Stimulated activated CD4-positive, alpha-beta T cell treated with anti-CD3 and anti-CD28 coated beads, Interleukin-2, amount 100 ng/mL, for 48 hours (primary cell): ENCODE measurements at regions not wholly inside any gene's neighbourhood (a gene's known extent, or its start where the extent isn't known, plus 50 kb on each side); places are given as distances from the start of the nearest gene placed in this dataset.
"Not testable (repeated sequence)": the region's sequence is repeated elsewhere in the genome, so short reads cannot be mapped to it uniquely, and the experiment has no call there.

Source experiments
- DNase-seq, 2 donors: peaks; one replicate each; pipeline ENCODE4 v3.0.0-alpha.2; 2020

DNA sequence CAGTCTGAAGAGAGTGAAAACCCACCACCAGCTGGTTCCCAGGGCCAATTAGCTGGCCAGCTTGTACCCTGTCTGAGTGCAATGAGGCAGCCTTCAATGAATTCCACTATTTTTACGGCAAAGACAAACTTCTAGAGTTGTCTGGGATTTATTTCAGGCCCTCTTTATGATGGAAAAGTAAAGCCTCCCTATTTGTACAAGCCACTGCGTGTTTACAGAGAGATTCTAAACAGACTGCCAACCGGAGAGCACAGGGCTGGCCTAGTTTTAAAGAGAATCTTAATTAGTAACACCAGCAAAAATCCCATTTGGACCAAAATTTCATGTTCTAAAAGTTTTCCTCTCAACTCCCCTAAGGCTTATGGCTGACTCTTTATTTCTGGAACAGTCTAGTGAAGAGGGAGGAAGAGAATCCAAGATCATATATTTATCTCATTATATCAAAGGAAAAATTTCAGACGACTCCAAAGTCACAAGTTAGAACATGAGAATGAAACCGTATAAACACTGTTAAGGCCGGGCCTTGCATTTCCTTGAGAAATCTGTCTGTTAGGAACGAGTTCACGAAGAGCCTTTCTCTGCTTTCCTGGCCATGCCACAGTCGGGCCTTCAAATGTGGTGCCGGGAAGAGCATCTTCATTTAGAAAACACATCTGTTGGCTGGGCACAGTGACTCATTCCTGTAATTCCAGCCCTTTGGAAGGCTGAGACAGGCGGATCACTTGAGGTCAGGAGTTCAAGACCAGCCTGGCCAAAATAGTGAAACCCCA, 724.6 kb upstream of the NRP1 start:
- no peak for DNase-seq

DNA sequence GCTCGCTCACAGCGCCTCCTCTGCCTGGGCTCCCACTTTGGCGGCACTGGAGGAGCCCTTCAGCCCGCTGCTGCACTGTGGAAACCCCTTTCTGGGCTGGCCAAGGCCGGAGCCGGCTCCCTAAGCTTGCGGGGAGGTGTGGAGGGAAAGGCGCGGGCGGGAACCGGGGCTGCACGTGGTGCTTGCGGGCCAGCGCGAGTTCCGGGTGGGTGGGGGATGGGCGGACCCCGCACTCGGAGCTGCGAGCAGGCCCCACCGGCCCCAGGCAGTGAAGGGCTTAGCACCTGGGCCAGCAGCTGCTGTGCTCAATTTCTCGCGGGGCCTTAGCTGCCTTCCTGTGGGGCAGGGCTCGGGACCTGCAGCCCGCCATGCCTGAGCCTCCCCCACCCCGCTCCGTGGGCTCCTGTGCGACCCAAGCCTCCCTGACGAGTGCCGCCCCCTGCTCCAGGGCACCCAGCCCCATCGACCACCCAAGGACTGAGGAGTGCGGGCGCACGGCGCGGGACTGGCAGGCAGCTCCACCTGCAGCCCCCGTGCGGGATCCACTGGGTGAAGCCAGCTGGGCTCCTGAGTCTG, 721.0 kb upstream of the NRP1 start:
- not testable (repeated sequence) for DNase-seq

DNA sequence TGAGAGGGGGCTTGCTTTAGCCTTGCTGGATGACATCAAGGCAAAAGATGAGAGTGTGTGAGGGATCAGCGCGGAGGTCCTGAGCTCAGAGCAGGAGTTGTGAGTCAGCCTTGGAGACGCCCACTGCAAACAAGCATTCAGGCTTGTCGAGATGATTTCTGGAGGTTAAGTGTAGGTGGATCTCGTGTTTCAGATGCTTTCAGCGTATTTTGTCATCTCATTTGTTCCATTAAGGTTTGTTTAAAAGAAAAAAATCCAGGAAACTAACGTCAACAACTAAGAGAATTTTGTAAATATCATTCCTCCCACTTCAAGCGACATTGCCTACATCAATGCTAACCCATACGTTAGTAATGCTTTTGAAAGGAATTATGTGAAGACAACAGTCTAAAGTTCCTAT, 715.4 kb upstream of the NRP1 start:
- DNase-seq = peak in 1 of 2 donors; percentile 13

DNA sequence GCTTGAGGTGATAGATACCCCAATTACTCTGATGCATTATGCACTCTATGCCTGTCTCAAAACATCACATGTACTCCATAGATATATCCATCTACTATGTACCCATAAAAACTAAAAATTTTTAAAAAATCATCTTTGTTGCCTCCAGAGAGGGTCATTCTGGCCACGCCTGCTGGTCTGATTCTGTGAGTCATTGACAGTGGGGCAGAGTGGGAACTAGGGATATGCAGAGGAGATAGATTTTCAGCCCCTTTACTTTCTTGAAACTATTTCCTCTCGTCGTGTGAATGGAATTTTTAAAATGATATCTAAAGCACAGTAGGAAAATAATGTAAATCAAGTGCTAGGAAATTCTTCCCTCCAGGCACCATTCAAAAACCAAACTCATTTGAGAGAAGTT, 715.0 kb upstream of the NRP1 start:
- no peak for DNase-seq

DNA sequence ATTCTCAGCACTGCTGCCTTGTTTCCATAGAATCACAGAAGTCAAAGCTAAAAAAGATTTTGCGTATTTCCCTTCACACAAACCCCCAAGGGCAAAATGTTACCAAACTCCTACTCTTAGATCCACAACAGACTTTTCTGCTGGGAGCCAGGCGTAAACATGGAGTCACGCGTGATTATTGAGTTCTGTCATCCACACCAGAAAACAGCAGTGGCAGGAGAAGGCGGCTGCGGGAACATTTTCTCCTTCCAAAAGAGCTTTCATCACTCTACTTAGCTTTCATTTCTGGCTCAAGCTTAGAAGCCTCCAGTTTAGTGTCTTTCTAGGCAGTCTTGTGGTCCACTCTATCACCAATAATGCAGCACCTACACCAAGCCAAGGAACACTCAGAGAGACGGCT, 712.9 kb upstream of the NRP1 start:
- no peak for DNase-seq

DNA sequence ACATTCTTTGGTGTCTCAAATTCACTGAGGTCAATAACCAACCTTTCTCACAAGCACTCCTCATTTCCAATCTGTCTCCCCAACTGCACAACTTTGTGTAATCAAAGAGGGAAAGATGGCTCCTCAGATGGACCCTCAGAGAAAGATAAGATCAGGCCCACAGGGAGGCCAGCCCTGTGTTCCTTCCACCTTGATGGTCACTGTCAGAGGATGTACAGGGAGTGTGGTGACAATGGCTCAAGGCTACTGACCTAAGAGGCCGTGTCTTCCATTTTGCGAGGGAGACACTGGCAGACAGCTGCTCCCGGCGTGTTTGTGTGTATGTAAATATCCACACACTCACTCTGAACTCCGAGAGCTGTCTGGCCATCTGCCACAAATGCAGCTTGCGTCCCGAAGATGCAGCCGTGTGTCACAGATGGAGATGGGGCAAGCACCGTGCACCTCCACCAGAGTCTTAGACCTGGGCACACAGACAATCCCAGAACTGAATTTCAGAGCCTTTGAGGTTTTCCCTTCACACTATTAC, 712.1 kb upstream of the NRP1 start:
- DNase-seq = no peak

DNA sequence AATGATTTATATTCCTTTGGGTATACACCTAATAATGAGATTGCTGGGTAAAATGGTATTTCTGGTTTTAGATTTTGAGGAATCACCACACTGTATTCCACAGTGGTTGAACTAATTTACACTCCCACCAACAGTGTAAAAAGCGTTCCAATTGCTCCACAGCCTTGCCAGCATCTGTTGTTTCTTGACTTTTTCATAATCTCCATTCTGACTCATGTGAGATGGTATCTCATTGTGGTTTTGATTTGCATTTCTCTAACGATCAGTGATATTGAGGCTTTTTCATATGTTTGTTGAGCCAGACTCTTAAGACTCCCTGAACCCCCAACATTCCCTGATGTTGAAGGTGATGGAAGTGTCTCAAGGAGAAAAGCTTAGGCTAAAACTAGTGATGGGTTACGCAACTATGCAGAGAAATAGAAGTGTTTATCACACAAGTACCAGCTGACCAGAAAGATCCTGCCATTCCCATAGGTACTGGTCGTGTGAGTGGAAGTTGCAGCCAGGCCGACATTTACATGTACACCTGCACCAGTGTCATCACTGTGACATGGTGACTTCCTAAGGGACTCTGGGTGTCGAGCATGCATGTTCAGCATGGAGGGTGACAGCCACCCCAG, 711.2 kb upstream of the NRP1 start:
- no peak for DNase-seq

DNA sequence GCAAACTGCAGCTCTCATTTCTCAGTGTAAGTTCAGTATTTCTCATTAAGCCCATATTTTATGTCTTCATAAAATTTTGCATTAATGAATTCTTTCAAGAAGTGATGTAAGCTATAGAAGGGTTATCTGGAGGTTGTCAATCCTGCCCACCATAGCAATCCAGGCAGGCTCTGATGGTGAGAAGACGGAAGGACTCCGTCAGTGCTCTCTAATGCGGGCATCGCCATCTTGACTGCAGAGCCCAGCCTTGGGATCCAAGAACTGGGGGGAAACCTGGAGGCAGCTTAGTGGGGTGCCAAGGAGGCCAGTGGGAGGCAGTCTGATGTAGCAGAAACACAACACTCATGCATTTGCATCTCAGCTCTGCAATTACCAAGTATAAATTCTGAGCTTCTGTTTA, 707.4 kb upstream of the NRP1 start:
- no peak for DNase-seq

DNA sequence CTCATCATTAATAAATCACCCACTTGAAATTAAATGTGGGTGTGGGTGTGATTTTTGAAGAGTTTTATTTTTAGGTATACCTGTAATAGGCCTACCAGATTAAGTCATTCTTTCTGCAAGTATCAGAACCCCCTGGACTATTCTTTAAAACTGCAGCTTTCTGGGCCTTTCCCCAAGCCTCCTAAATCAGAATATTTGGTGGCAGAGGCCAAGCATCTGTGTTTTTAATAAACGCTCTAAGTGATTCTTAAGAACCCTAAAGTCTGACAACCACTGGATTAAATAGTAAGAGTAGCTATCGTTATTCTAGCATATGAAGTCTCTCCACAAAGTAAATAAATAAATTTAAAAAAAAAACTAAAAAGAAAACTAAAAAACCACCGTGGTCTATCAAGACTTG, 703.0 kb upstream of the NRP1 start:
- DNase-seq = no peak

DNA sequence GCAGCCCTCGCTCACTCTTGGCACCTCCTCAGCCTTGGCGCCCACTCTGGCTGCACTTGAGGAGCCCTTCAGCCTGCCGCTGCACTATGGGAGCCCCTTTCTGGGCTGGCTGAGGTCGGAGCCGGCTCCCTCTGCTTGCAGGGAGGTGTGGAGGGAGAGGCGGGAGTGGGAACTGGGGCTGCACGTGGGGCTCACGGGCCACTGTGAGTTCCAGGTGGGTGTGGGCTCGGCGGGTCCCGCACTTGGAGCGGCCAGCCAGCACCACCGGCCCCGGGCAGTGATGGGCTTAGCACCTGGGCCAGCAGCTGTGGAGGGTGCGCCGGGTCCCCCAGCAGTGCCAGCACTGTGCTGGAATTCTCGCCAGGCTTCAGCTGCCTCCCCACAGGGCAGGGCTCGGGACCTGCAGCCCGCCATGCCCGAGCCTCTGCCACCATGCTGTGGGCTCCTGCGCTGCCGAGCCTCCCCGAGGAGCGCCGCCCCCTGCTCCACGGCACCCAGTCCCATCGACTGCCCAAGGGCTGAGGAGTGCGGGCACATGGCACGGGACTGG, 700.8 kb upstream of the NRP1 start:
- not testable (repeated sequence) for DNase-seq

DNA sequence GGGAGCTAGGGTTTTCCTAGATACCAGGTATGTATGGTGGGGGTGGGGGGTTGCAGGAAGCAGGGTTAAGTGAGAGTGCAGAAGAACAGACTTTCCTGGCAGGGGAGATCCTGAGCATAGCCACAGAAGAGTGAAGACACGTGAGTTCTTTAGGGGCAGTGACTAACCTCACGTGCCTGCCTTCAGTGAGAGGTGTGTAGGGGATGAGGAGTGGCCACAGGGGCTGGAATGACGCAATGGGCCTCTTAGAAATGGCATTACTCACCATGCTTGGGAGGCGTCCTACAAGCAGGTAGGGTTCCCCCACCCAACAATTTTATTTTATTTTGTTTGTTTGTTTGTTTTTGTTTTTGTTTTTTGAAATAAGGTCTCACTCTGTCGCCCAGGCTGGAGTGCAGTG, 698.6 kb upstream of the NRP1 start:
- no peak for DNase-seq

DNA sequence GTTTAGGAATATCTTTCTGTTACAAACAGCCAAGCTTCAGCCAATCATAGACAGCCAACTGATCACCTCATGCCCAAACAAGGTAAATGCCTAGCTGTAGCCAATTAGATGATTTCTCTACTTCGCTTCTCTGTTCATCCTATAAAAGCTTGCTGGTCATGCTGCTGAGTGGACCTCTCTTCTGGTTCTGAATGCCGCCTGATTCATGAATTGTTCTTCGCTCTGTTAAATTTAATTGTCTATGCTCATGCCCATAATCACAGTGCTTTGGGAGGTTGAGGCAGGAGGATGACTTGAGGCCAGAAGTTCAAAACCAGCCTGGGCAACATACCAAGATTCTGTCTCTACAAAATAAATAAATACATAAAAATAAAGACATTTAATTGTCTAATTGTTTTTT, 698.1 kb upstream of the NRP1 start:
- DNase-seq = no peak

DNA sequence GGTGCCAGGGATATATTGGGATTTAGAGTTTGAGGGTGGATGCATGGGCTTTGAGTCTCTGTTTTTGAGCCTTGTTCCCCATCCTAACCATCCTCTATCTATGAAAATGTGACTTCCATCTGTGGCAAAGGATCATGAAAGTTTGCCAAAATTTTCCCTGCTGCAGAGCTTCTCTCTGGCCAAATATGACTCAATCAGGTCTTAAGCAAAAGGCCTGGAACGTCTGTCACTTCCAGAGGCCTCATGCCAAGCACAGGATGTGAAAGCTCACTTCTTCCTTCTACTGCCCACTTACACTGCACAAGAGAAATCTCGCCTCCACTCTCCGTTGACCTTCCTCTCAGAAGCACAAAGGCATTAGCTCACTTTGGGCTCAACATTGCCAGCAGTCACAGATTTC, 696.9 kb upstream of the NRP1 start:
- no peak for DNase-seq

DNA sequence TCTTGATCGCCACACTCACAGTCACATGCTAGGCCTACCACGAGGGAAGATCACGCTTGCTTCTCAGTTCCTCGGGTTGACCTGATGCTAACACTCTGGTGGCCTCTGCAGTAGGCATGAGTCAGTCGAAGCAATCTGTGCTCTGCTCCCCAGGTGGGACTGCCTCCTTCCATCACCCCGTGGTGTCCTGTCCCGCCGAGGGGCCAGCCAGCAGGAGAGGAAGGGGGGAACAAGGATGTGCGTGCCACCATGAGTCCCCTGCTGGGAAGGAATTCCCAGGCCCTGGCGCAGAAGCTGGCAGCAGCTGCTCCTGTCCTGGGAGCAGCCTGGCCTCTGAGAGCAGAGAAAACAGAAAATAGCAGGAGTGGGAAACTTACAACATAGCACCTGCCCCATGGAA, 695.0 kb upstream of the NRP1 start:
- DNase-seq = no peak

DNA sequence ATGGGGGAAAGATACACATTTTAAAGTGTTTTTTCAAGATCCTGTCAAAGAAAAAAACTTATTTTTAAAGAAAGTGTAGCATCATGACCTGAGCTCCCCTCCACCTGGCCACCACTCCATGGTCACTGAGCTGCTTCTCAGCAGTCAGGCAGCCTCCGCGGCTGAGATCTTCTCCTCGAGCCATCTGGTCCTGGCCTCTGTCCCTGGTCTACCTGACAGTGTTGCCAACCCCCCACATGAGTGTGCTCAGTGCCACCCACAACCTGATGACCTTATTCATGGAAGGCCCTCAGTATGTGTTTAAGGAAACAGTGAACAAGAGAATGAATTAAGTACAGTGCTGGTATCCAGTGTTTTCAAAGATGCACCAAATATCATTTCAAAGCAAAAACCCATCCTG, 694.5 kb upstream of the NRP1 start:
- no peak for DNase-seq

DNA sequence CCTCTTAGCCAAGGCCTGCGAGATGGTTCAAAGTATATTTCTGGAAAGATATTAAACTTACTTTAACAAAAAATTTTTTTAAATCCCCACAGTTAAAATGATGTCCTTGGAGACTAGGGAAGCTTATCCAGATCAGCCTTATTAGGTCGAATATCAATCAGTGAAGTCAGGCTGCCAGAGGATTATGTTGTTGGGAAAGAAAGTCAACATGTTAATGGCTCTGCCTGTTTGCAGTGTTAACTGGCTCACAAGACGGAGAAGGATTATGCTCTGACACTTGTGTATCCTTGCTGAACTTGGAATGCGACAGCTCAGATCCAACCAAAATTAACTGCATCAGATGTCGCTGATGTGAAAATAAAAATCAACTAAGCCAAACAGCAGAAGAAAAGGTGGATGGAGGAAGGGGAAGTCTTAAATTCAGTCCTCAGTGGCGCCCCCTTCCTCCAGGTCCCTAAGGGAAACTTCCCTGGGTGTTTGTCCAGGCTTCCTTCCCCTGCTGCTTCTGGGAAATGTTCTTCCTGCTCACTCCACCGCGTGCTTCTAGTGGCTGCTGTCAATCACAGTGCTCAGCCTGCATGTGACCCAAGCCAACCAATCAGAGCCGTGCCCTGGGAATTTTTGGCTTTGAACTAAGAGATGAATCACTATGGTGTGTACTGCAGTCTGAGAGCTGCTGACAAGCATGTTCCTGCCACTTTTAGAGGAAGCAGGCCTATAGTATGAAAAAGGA, 690.4 kb upstream of the NRP1 start:
- no peak for DNase-seq

DNA sequence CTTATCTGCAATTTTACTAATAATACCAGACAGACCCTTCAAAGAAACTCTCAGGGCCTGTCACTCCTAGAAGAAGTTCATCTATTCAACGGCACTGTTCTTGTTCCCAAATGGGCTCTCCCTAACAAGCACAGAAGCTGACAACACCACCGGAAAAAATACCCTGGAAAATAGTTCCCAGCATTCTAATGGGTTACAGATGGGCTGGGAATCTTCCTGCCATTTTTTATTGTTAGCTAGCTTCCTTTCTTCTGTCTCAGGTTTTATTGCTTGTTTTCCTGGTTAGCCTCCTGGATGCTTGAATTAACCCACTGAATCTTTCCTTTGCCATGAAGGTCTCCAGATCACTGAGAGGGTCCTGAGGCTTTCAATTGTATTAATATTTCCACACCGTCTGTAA, 689.8 kb upstream of the NRP1 start:
- DNase-seq = no peak

DNA sequence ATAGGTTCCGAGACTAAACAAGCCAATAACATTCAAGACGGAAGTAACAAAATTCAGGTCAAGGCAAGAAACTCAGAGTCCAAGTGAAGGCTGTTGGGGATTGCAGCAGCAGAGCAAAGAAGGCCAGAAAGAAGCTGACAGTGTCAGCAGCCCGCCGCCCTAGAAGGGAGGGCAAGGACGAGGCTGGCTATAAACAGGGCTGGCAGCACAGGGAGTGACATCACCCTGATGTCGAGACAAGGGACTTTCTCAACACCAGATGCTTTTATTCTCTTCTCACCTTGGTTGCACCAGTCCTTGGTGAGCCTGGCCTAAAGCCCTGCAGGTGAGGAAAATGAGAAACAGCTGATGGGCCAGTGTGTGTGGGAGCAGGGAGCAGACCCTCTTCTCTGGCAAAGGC, 687.7 kb upstream of the NRP1 start:
- DNase-seq = no peak

DNA sequence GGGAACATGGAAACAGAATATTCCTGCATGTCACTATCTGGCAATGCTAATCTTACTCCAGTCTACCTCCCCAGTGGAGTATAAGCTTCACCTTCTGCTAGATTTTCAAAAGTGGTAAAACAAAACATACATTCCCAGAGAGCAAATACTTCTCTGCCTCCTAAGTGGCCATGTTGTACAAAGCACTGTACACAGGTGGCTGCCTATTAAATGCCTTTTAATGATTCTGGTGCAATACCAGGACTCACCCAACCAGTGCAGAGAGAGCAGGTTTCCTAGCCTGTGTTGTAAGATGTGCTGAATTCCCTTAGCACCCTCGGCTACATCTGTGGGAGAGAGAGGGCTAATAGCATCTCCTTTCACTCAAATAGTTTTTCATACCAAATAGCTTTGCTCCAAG, 684.3 kb upstream of the NRP1 start:
- no peak for DNase-seq

DNA sequence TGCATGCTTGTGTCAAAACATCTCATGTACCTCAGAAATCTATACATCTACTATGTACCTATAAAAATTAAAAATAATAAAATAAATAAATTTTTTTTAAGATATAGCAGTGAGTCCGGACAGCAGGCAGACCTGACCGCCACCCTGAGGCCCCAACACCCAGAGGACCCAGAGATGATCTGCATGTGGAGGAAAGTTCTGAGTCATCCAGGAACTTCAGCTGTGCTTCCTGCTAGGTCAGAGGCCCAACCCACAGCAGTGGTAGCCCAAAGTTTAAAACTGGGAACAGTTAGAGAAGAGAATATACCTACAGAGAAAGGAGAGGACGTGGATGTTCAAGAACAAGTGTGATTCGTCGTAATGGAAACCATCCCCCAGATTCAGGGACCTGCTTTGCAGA, 683.7 kb upstream of the NRP1 start:
- no peak for DNase-seq

DNA sequence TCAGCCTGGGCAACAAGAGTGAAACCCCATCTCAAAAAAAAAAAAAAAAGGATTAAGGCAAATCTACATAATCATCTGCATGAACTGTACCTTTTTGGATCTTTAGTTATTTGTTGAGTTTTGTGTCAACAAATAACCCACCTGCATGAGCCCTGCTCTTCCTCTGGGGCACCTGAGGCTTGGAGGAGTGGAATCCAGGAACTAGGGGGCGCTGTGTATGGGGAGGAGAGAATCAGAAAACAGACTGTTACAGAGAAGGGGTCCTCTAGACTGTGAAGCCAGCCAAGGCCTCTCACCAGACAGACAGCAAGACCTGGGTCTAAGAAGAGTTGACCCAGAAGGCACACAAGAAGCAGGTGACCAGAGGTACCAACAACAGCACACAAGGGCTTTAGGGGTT, 682.8 kb upstream of the NRP1 start:
- DNase-seq = no peak

DNA sequence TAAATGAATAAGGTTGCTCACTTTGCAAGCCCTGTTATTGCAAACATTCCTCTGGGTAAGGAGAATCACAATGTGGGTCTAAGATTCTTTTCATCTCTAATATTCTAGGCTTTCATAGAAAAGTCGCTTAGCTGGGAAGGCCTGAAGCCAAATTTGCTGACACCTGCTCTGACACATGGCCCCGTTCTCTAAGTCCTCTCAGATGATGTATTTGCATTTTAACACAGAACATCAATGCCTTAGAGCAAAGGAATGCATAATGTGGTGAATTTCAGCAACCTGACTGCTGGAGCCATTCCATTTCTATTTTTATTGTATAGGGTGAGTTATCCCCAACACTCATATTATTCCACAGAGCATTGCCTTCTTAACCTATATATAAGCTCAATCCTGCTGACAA, 682.1 kb upstream of the NRP1 start:
- no peak for DNase-seq

DNA sequence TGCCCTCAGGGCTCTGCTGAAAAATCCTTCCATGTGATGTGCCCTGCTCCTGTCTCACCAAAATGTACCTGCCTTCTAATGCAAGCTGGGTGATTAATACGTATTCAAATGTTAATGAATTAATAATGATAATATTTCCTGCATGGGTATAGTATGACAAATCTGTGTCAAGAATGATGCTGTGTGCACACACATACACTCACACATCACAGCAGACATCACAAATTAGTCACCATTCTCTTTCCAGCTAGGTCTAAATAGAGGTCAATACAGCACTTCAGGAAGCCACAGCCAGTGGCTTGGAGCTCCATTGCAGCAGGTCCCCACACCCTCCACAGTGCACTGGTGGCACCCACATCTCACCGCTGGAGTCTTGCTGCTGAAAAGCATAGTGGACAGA, 681.2 kb upstream of the NRP1 start:
- no peak for DNase-seq
